ENCODE measurements at regions not wholly inside any gene's neighbourhood (a gene's known extent, or its start where the extent isn't known, plus 50 kb on each side); places are given as distances from the start of the nearest gene placed in this dataset.

DNA sequence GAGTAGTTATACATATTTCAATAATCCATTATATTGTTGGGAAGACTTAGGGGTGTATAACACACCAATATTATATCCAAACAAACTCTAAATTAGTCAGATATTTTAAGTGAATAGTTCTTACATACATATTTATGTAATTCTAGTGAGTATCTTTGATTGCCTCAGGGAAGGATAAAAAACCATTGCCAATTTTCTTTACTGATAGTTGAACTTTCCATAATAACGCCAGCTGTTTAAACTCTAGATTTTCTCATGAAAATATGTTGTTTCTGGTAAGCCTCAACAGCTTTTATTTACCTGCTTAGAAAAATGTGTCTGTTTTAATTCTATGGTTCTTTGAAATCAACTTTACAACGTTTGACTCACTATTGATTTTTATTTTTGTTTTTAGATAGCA is 959.6 kb upstream of the NOVA1 start:
- ATAC-seq (ENCODE audit: low read depth) = no peak
- no peak overlapping the region for H3K14ac ChIP-seq (replicated peaks; ENCODE audit: low read depth, low read length)

More for the DNA sequence above, 959.6 kb upstream of the NOVA1 start:
- Histone ChIP-seq H3K4me1 (ENCODE audit: control insufficient read depth, insufficient read depth, low read length) (no peaks in the 10 kb centered on the region), H3K9me1 (ENCODE audit: insufficient read depth, low read length) (no peaks in the 10 kb centered on the region), H3K9me3 (ENCODE audit: control insufficient read depth, insufficient read depth, low read length) (no peaks in the 10 kb centered on the region), H3K79me1 (ENCODE audit: low read depth in 1 of 2, low read length in 2 of 2) (no peaks in the 10 kb centered on the region), H3K27ac (ENCODE audit: insufficient read depth, low read length) (no peak overlapping the region), H3K9ac (ENCODE audit: low read depth, low read length) (no peak overlapping the region), H2BK5ac (ENCODE audit: low read depth, low read length, poor library complexity, severe bottlenecking) (no peak overlapping the region), H2BK20ac (ENCODE audit: low read depth, low read length) (no peak overlapping the region), H3K4me3 (ENCODE audit: insufficient read depth, low read depth, low read length) (no peak overlapping the region), H3K27me3 (ENCODE audit: control insufficient read depth, insufficient read depth, low read length) (no peaks in the 10 kb centered on the region), H4K20me1 (ENCODE audit: insufficient read depth, low read length) (no peaks in the 10 kb centered on the region), H2BK120ac (ENCODE audit: low read depth, low read length) (no peak overlapping the region), H3K23ac (ENCODE audit: low read depth, low read length) (no peak overlapping the region), H2AK5ac (ENCODE audit: low read depth, low read length) (no peak overlapping the region), H4K91ac (ENCODE audit: insufficient read depth, low read depth, low read length) (no peak overlapping the region), H4K5ac (ENCODE audit: low read depth, low read length) (no peak overlapping the region), H3K56ac (ENCODE audit: extremely low read depth, insufficient read depth, low read length) (no peak overlapping the region), H3K18ac (ENCODE audit: low read depth, low read length) (no peak overlapping the region), H2AFZ (replicated peaks; ENCODE audit: low read length, poor library complexity) (no peak overlapping the region), H2BK15ac (ENCODE audit: low read depth, low read length) (no peak overlapping the region), H3K4ac (ENCODE audit: low read depth, low read length) (no peak overlapping the region), H4K8ac (ENCODE audit: low read depth in 2 of 2, low read length in 2 of 2) (no peak overlapping the region), H3K36me3 (ENCODE audit: control insufficient read depth, insufficient read depth, low read length) (no peaks in the 10 kb centered on the region), H3K4me2 (ENCODE audit: low read depth, low read length) (no peak overlapping the region), H2AK9ac (replicated peaks; ENCODE audit: low read depth, low read length, poor library complexity) (no peak overlapping the region)
- WGBS, 2 experiments (ENCODE audit: extremely low coverage in 2 of 2, insufficient read length in 1 of 2) = no CpG with 5 or more reads among the region's 2 CpGs
- CTCF ChIA-PET = no interaction called here
- in situ Hi-C loops (cut with MboI; ENCODE audit: low sequenced_read_pairs) (no loop called here), intact Hi-C loops (cut with micrococcal nuclease) (no loop called here), dilution Hi-C loops (cut with HindIII; ENCODE audit: low sequenced_read_pairs, unreplicated experiment) (no loop called here)
- no peak for TF ChIP-seq RAD21 (IDR thresholded peaks at IDR 0.05; ENCODE audit: low read length)
- no peak for TF ChIP-seq BHLHE40 (IDR thresholded peaks at IDR 0.05; ENCODE audit: low read depth, low read length)
- TF ChIP-seq, protein P1, sequence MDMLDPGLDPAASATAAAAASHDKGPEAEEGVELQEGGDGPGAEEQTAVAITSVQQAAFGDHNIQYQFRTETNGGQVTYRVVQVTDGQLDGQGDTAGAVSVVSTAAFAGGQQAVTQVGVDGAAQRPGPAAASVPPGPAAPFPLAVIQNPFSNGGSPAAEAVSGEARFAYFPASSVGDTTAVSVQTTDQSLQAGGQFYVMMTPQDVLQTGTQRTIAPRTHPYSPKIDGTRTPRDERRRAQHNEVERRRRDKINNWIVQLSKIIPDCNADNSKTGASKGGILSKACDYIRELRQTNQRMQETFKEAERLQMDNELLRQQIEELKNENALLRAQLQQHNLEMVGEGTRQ (IDR thresholded peaks at IDR 0.05; ENCODE audit: low read depth, low read length) = no peak
- TF ChIP-seq, protein P2, sequence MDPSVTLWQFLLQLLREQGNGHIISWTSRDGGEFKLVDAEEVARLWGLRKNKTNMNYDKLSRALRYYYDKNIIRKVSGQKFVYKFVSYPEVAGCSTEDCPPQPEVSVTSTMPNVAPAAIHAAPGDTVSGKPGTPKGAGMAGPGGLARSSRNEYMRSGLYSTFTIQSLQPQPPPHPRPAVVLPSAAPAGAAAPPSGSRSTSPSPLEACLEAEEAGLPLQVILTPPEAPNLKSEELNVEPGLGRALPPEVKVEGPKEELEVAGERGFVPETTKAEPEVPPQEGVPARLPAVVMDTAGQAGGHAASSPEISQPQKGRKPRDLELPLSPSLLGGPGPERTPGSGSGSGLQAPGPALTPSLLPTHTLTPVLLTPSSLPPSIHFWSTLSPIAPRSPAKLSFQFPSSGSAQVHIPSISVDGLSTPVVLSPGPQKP (IDR thresholded peaks at IDR 0.05; ENCODE audit: borderline replicate concordance, low read depth, low read length) = no peak
- TF ChIP-seq NFE2L2 (IDR thresholded peaks at IDR 0.05; ENCODE audit: low read depth, low read length) = no peak
- TF ChIP-seq FOS (IDR thresholded peaks at IDR 0.05; ENCODE audit: low read depth, low read length) = no peak
- no peak for TF ChIP-seq CEBPB (IDR thresholded peaks at IDR 0.05; ENCODE audit: low read depth, low read length)
- no peak for TF ChIP-seq MAZ (IDR thresholded peaks at IDR 0.05; ENCODE audit: borderline replicate concordance, low read depth, low read length)
- no peak for TF ChIP-seq MXI1 (IDR thresholded peaks at IDR 0.05; ENCODE audit: borderline replicate concordance, low read depth, low read length)
- no peak for TF ChIP-seq RFX5 (IDR thresholded peaks at IDR 0.05; ENCODE audit: low read depth, low read length)
- TF ChIP-seq, protein P3, sequence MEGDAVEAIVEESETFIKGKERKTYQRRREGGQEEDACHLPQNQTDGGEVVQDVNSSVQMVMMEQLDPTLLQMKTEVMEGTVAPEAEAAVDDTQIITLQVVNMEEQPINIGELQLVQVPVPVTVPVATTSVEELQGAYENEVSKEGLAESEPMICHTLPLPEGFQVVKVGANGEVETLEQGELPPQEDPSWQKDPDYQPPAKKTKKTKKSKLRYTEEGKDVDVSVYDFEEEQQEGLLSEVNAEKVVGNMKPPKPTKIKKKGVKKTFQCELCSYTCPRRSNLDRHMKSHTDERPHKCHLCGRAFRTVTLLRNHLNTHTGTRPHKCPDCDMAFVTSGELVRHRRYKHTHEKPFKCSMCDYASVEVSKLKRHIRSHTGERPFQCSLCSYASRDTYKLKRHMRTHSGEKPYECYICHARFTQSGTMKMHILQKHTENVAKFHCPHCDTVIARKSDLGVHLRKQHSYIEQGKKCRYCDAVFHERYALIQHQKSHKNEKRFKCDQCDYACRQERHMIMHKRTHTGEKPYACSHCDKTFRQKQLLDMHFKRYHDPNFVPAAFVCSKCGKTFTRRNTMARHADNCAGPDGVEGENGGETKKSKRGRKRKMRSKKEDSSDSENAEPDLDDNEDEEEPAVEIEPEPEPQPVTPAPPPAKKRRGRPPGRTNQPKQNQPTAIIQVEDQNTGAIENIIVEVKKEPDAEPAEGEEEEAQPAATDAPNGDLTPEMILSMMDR (conservative IDR thresholded peaks at IDR 0.05; ENCODE audit: low read depth, low read length) = no peak
- no peak for DNase-seq
- POLR2A ChIA-PET (ENCODE audit: unreplicated experiment) = no interaction called here
- no TSS peak for BruUV-seq (replicated peaks)

Data from IMR-90 (cell line).